IMR-90 (cell line): ENCODE measurements at regions not wholly inside any gene's neighbourhood (a gene's known extent, or its start where the extent isn't known, plus 50 kb on each side); places are given as distances from the start of the nearest gene placed in this dataset.

ENCODE experiments used
- ATAC-seq: fragments of 200-7000 bp; cut with Tn5 transposase; 2 replicates; pipeline ENCODE4 v1.9.1; 2020; ENCODE audit warnings: low read depth, mild to moderate bottlenecking, moderate library complexity
- BruUV-seq: library from RNA; stranded (reverse); fragments of 400-500 nt; replicated peaks from 2 replicates; lab custom pipeline; 2021; lab: Mats Ljungman, UMichigan
- CTCF ChIA-PET: fragments of 300-600 bp; formaldehyde crosslinking; extraction: SDS; loops from one replicate; lab custom pipeline; 2021; ENCODE audit warnings: antibody characterized with exemption; lab: Yijun Ruan, JAX
- POLR2A ChIA-PET: fragments of 300-600 bp; sonication (Branson Sonifier 250); formaldehyde crosslinking; loops from one replicate; lab custom pipeline; 2022; ENCODE audit warnings: antibody characterized with exemption; ENCODE audit not compliant: unreplicated experiment; lab: Charles Lee
- DNase-seq: peaks from one replicate; pipeline ENCODE4 v3.0.0; 2013
- H2AFZ ChIP-seq: replicated peaks from 2 replicates; pipeline ENCODE3; 2013; ENCODE audit warnings: low read length, mild to moderate bottlenecking; ENCODE audit not compliant: poor library complexity
- H2AK5ac ChIP-seq: 2 replicates; pipeline ENCODE4 v1.6.1; 2013; ENCODE audit warnings: low read depth, low read length, inconsistent platforms
- H2AK9ac ChIP-seq: replicated peaks from 2 replicates; pipeline ENCODE3; 2013; ENCODE audit warnings: mild to moderate bottlenecking, low read depth, low read length, moderate library complexity; ENCODE audit not compliant: poor library complexity
- H2BK120ac ChIP-seq: 2 replicates; pipeline ENCODE4 v1.6.1; 2013; ENCODE audit warnings: low read depth, low read length, inconsistent platforms
- H2BK15ac ChIP-seq: 3 replicates; pipeline ENCODE4 v1.6.1; 2013; ENCODE audit warnings: low read depth, low read length, inconsistent platforms
- H2BK20ac ChIP-seq: 2 replicates; pipeline ENCODE4 v1.6.1; 2013; ENCODE audit warnings: low read depth, mild to moderate bottlenecking, inconsistent platforms, low read length, moderate library complexity
- H2BK5ac ChIP-seq: 2 replicates; pipeline ENCODE4 v1.6.1; 2013; ENCODE audit warnings: mild to moderate bottlenecking, low read depth, low read length, inconsistent platforms; ENCODE audit not compliant: poor library complexity, severe bottlenecking
- H3K14ac ChIP-seq: replicated peaks from 2 replicates; pipeline ENCODE4 v1.6.1; 2013; ENCODE audit warnings: low read depth, low read length, inconsistent platforms
- H3K18ac ChIP-seq: 2 replicates; pipeline ENCODE4 v1.6.1; 2013; ENCODE audit warnings: low read depth, low read length, control low read depth
- H3K23ac ChIP-seq: 2 replicates; pipeline ENCODE4 v1.6.1; 2013; ENCODE audit warnings: low read depth, low read length, inconsistent platforms
- H3K27ac ChIP-seq: 2 replicates; pipeline ENCODE4 v1.5.1; 2013; ENCODE audit warnings: mild to moderate bottlenecking, control low read depth, low read length; ENCODE audit not compliant: insufficient read depth
- H3K27me3 ChIP-seq: 2 replicates; pipeline ENCODE4 v1.6.1; 2013; ENCODE audit warnings: low read length; ENCODE audit not compliant: control insufficient read depth, insufficient read depth
- H3K36me3 ChIP-seq: 2 replicates; pipeline ENCODE4 v1.6.1; 2013; ENCODE audit warnings: low read length, mixed read lengths; ENCODE audit not compliant: control insufficient read depth, insufficient read depth
- H3K4ac ChIP-seq: 2 replicates; pipeline ENCODE4 v1.6.1; 2013; ENCODE audit warnings: low read depth, low read length, inconsistent platforms
- H3K4me1 ChIP-seq: 2 replicates; pipeline ENCODE4 v1.6.1; 2013; ENCODE audit warnings: low read length, mixed read lengths; ENCODE audit not compliant: control insufficient read depth, insufficient read depth
- H3K4me2 ChIP-seq: 2 replicates; pipeline ENCODE4 v1.6.1; 2013; ENCODE audit warnings: low read depth, mild to moderate bottlenecking, control low read depth, low read length, moderate library complexity
- H3K4me3 ChIP-seq: 2 replicates; pipeline ENCODE4 v1.5.1; 2013; ENCODE audit warnings: low read depth, mild to moderate bottlenecking, control low read depth, low read length, moderate library complexity; ENCODE audit not compliant: insufficient read depth
- H3K56ac ChIP-seq: 2 replicates; pipeline ENCODE4 v1.6.1; 2013; ENCODE audit warnings: low read length, inconsistent platforms; ENCODE audit not compliant: insufficient read depth; ENCODE audit errors: extremely low read depth
- H3K79me1 ChIP-seq, 2 experiments: 2 replicates each; pipeline ENCODE4 v1.6.1; 2013; ENCODE audit warnings: low read length in 2 of 2, inconsistent platforms in 1 of 2, low read depth in 1 of 2
- H3K9ac ChIP-seq: 2 replicates; pipeline ENCODE4 v1.6.1; 2013; ENCODE audit warnings: low read depth, low read length, control low read depth
- H3K9me1 ChIP-seq: 2 replicates; pipeline ENCODE4 v1.6.1; 2013; ENCODE audit warnings: low read length, inconsistent platforms; ENCODE audit not compliant: insufficient read depth
- H3K9me3 ChIP-seq: 2 replicates; pipeline ENCODE4 v1.6.1; 2013; ENCODE audit warnings: low read length; ENCODE audit not compliant: control insufficient read depth, insufficient read depth
- H4K20me1 ChIP-seq: 2 replicates; pipeline ENCODE4 v1.6.1; 2013; ENCODE audit warnings: low read length, inconsistent platforms; ENCODE audit not compliant: insufficient read depth
- H4K5ac ChIP-seq: 2 replicates; pipeline ENCODE4 v1.6.1; 2013; ENCODE audit warnings: mild to moderate bottlenecking, low read depth, low read length, control low read depth
- H4K8ac ChIP-seq, 2 experiments: 2 replicates each; pipeline ENCODE4 v1.6.1; 2013; ENCODE audit warnings: low read depth in 2 of 2, low read length in 2 of 2, control low read depth in 1 of 2, inconsistent platforms in 1 of 2
- H4K91ac ChIP-seq: 2 replicates; pipeline ENCODE4 v1.6.1; 2013; ENCODE audit warnings: low read depth, low read length, inconsistent platforms; ENCODE audit not compliant: insufficient read depth
- BHLHE40 ChIP-seq: fragments of 150-350 bp; IDR thresholded peaks from 2 replicates; pipeline ENCODE4 v1.6.1; 2016; ENCODE audit warnings: mild to moderate bottlenecking, low read depth, low read length
- CEBPB ChIP-seq: IDR thresholded peaks from 2 replicates; pipeline ENCODE4 v1.6.1; 2012; ENCODE audit warnings: low read depth, low read length, improper control_type of control experiment
- CHD1 ChIP-seq: IDR thresholded peaks from 2 replicates; pipeline ENCODE4 v1.6.1; 2012; ENCODE audit warnings: low read depth, low read length, improper control_type of control experiment
- CTCF ChIP-seq: conservative IDR thresholded peaks from 2 replicates; pipeline ENCODE4 v1.5.1; 2012; ENCODE audit warnings: mild to moderate bottlenecking, low read depth, low read length, improper control_type of control experiment
- FOS ChIP-seq: fragments of 150-350 bp; IDR thresholded peaks from 2 replicates; pipeline ENCODE4 v1.6.1; 2016; ENCODE audit warnings: low read depth, low read length
- MAFK ChIP-seq: IDR thresholded peaks from 2 replicates; pipeline ENCODE4 v1.6.1; 2012; ENCODE audit warnings: low read depth, low read length, improper control_type of control experiment
- MAZ ChIP-seq: IDR thresholded peaks from 2 replicates; pipeline ENCODE4 v1.6.1; 2012; ENCODE audit warnings: low read depth, mild to moderate bottlenecking, low read length, improper control_type of control experiment, moderate library complexity, borderline replicate concordance
- MXI1 ChIP-seq: IDR thresholded peaks from 2 replicates; pipeline ENCODE4 v1.6.1; 2012; ENCODE audit warnings: low read depth, mild to moderate bottlenecking, low read length, moderate library complexity, borderline replicate concordance
- NFE2L2 ChIP-seq: fragments of 150-350 bp; IDR thresholded peaks from 2 replicates; pipeline ENCODE4 v1.6.1; 2016; ENCODE audit warnings: low read depth, mild to moderate bottlenecking, low read length
- POLR2A ChIP-seq: IDR thresholded peaks from 2 replicates; pipeline ENCODE4 v1.6.1; 2012; ENCODE audit warnings: mild to moderate bottlenecking, low read depth, low read length
- RAD21 ChIP-seq: IDR thresholded peaks from 2 replicates; pipeline ENCODE4 v1.6.1; 2012; ENCODE audit warnings: low read length, improper control_type of control experiment
- RCOR1 ChIP-seq: IDR thresholded peaks from 2 replicates; pipeline ENCODE4 v1.6.1; 2012; ENCODE audit warnings: mild to moderate bottlenecking, low read length, improper control_type of control experiment; ENCODE audit not compliant: insufficient replicate concordance
- RFX5 ChIP-seq: IDR thresholded peaks from 2 replicates; pipeline ENCODE4 v1.8.0; 2012; ENCODE audit warnings: low read depth, mild to moderate bottlenecking, low read length, moderate library complexity
- SMC3 ChIP-seq: fragments of 150-350 bp; IDR thresholded peaks from 2 replicates; pipeline ENCODE4 v1.6.1; 2016; ENCODE audit warnings: low read depth, mild to moderate bottlenecking, antibody characterized with exemption, low read length, moderate library complexity
- USF2 ChIP-seq: fragments of 150-350 bp; IDR thresholded peaks from 2 replicates; pipeline ENCODE4 v1.6.1; 2017; ENCODE audit warnings: mild to moderate bottlenecking, antibody characterized with exemption, low read length, low read depth
- WGBS, 2 experiments: methylation state at CpG; one replicate each; pipeline versions ENCODE4 v1.1.5 to v1.1.7; 2013; ENCODE audit warnings: missing lambda C conversion rate in 2 of 2; ENCODE audit not compliant: insufficient read length in 1 of 2; ENCODE audit errors: extremely low coverage in 2 of 2; 5-methylcytosine and 5-hydroxymethylcytosine counted together
- dilution Hi-C: fragments of 300-500 bp; cut with HindIII; formaldehyde crosslinking; loops from one replicate; pipeline ENCODE4 v1.14.3; 2018; ENCODE audit warnings: low sequenced_read_pairs; ENCODE audit not compliant: unreplicated experiment
- in situ Hi-C: fragments of 300-500 bp; cut with MboI; formaldehyde crosslinking; loops from 3 replicates; pipeline ENCODE4 v1.14.3; 2019; ENCODE audit warnings: low sequenced_read_pairs, inconsistent platforms, mixed read lengths
- intact Hi-C: fragments of 100-400 bp; cut with micrococcal nuclease; formaldehyde crosslinking; loops from 2 replicates; pipeline ENCODE4 v1.10.0; 2022

GRCh38 chr5:163759000-163759704 is 253.7 kb downstream of the MAT2B start:
- Histone ChIP-seq H3K4ac (peak overlapping the region; percentile 74), H4K91ac (peak overlapping the region; percentile 83; the same call in 1 of the 2 replicates), H3K36me3 (no peaks in the 10 kb centered on the region), H3K9ac (no peak overlapping the region), H2BK120ac (peak overlapping the region; percentile 72; the same call in 1 of the 2 replicates), H2AFZ (no peak overlapping the region), H4K20me1 (no peaks in the 10 kb centered on the region), H3K23ac (no peak overlapping the region), H4K5ac (peak overlapping the region; percentile 18), H3K4me2 (no peak overlapping the region), H3K4me1 (peaks cover 5% of the 10 kb centered on the region; the same call in 1 of the 2 replicates), H2AK9ac (no peak overlapping the region), H2BK20ac (peak overlapping the region; percentile 65; the same call in 1 of the 2 replicates), H3K27ac (peak overlapping the region; percentile 41; the same call in 1 of the 2 replicates), H3K9me3 (no peaks in the 10 kb centered on the region; the same call in 1 of the 2 replicates), H3K4me3 (no peak overlapping the region), H3K14ac (0 out of 2 replicates have a peak overlapping the region, but pooled peaks have one; percentile 31), H3K79me1 (no peaks in the 10 kb centered on the region), H4K8ac (peak overlapping the region in 1 of 2 experiments; percentile 31; a peak in 2 of 4 replicates), H3K9me1 (no peaks in the 10 kb centered on the region), H2BK5ac (no peak overlapping the region), H3K18ac (peak overlapping the region; percentile 68; the same call in 1 of the 2 replicates), H2BK15ac (peak overlapping the region; percentile 61; the same call in 2 of the 3 replicates), H3K27me3 (no peaks in the 10 kb centered on the region), H2AK5ac (peak overlapping the region; percentile 65; the same call in 1 of the 2 replicates), H3K56ac (no peak overlapping the region)
- CTCF ChIA-PET, result no interaction called here
- no CpG with 5 or more reads among the region's 4 CpGs for WGBS, 2 experiments
- in situ Hi-C loops, result no loop called here
- intact Hi-C loops, result no loop called here
- no TSS peak for BruUV-seq
- no peak for DNase-seq
- POLR2A ChIA-PET, result no interaction called here
- dilution Hi-C loops, result no loop called here
- ATAC-seq, result no peak
- TF ChIP-seq RCOR1 (no peak), CTCF (no peak), MAFK (no peak), RAD21 (no peak), MAZ (no peak), CEBPB (no peak), MXI1 (no peak), RFX5 (no peak), CHD1 (no peak), POLR2A (no peak), SMC3 (no peak), NFE2L2 (no peak), FOS (no peak), BHLHE40 (no peak), USF2 (no peak)
